GM18867 (cell line): ENCODE measurements at regions not wholly inside any gene's neighbourhood (a gene's known extent, or its start where the extent isn't known, plus 50 kb on each side); places are given as distances from the start of the nearest gene placed in this dataset.

Experiments
- ATAC-seq: cut with Tn5 transposase; IDR thresholded peaks from one replicate; pipeline ENCODE4 v1.9.1; 2021; ENCODE audit warnings: mild to moderate bottlenecking, moderate library complexity; ENCODE audit not compliant: unreplicated experiment

GRCh38 chr3:96000966-96001365, 813.4 kb upstream of the EPHA6 start:
- ATAC-seq = no peak

GRCh38 chr3:96007650-96008195, 806.7 kb upstream of the EPHA6 start:
- no peak for ATAC-seq

- no peak for ATAC-seq
Observed at GRCh38 chr3:96012939-96013338, 801.5 kb upstream of the EPHA6 start.

- no peak for ATAC-seq
Observed at GRCh38 chr3:96017556-96017955, 796.8 kb upstream of the EPHA6 start.

GRCh38 chr3:96022676-96023075, 791.7 kb upstream of the EPHA6 start:
- no peak for ATAC-seq

GRCh38 chr3:96027718-96028117, 786.7 kb upstream of the EPHA6 start:
- no peak for ATAC-seq

GRCh38 chr3:96039632-96040031, 774.8 kb upstream of the EPHA6 start:
- no peak for ATAC-seq

- ATAC-seq = no peak
Observed at GRCh38 chr3:96059301-96059700, 755.1 kb upstream of the EPHA6 start.

- ATAC-seq = no peak
Observed at GRCh38 chr3:96069065-96069464, 745.3 kb upstream of the EPHA6 start.

- ATAC-seq = no peak
Observed at GRCh38 chr3:96070678-96071077, 743.7 kb upstream of the EPHA6 start.

GRCh38 chr3:96071097-96071496, 743.3 kb upstream of the EPHA6 start:
- ATAC-seq = no peak

- ATAC-seq = no peak
Observed at GRCh38 chr3:96072226-96072625, 742.2 kb upstream of the EPHA6 start.

GRCh38 chr3:96083610-96084009, 730.8 kb upstream of the EPHA6 start:
- no peak for ATAC-seq

GRCh38 chr3:96086018-96086417, 728.4 kb upstream of the EPHA6 start:
- ATAC-seq = no peak

- ATAC-seq = no peak
Observed at GRCh38 chr3:96101006-96101560, 713.3 kb upstream of the EPHA6 start.

- no peak for ATAC-seq
Observed at GRCh38 chr3:96106701-96107100, 707.7 kb upstream of the EPHA6 start.
